ENCODE measurements at regions not wholly inside any gene's neighbourhood (a gene's known extent, or its start where the extent isn't known, plus 50 kb on each side); places are given as distances from the start of the nearest gene placed in this dataset.
"Not testable (repeated sequence)": the region's sequence is repeated elsewhere in the genome, so short reads cannot be mapped to it uniquely, and the experiment has no call there.

- Histone ChIP-seq H3K9me3 (ENCODE audit: low read depth, low read length) (no peaks in the 10 kb centered on the region), H3K4me3 (peak overlapping the region; percentile 16; the same call in 1 of the 2 replicates), H3K27ac (0 out of 2 replicates have a peak overlapping the region, but pooled peaks have one; percentile 25), H3K9ac (ENCODE audit: insufficient read length) (no peak overlapping the region), H3K36me3 (ENCODE audit: insufficient read depth, low read length) (no peaks in the 10 kb centered on the region)
- no peak for DNase-seq (ENCODE audit: low read depth, low spot score)
- TF ChIP-seq FOXP2 (optimal IDR thresholded peaks at IDR 0.05; ENCODE audit: control extremely low read depth, extremely low read length, insufficient read depth) (no peak), POLR2AphosphoS5 (IDR thresholded peaks at IDR 0.05; ENCODE audit: borderline replicate concordance, low read depth, low read length) (no peak), EZH2 (IDR thresholded peaks at IDR 0.05) (no peak)
Observed at GRCh38 chr6:51203504-51203903, 384.8 kb downstream of the TFAP2B start.

GRCh38 chr6:51206686-51207085 is 388.0 kb downstream of the TFAP2B start:
- H3K27ac ChIP-seq; DNase-seq (ENCODE audit: low read depth, low spot score); H3K4me3 ChIP-seq; H3K9me3 ChIP-seq (ENCODE audit: low read depth, low read length); H3K9ac ChIP-seq (ENCODE audit: insufficient read length); H3K36me3 ChIP-seq (ENCODE audit: insufficient read depth, low read length): not testable (repeated sequence)

GRCh38 chr6:51209651-51210050 is 391.0 kb downstream of the TFAP2B start:
- Histone ChIP-seq H3K9ac (ENCODE audit: insufficient read length) (no peak overlapping the region), H3K36me3 (ENCODE audit: insufficient read depth, low read length) (no peaks in the 10 kb centered on the region), H3K9me3 (ENCODE audit: low read depth, low read length) (no peaks in the 10 kb centered on the region), H3K27ac (no peak overlapping the region), H3K4me3 (no peak overlapping the region)
- DNase-seq (ENCODE audit: low read depth, low spot score), result no peak
- TF ChIP-seq POLR2AphosphoS5 (IDR thresholded peaks at IDR 0.05; ENCODE audit: borderline replicate concordance, low read depth, low read length) (no peak), FOXP2 (optimal IDR thresholded peaks at IDR 0.05; ENCODE audit: control extremely low read depth, extremely low read length, insufficient read depth) (no peak), EZH2 (IDR thresholded peaks at IDR 0.05) (no peak)

GRCh38 chr6:51213811-51214210 is 395.1 kb downstream of the TFAP2B start:
- no peaks in the 10 kb centered on the region for H3K36me3 ChIP-seq (ENCODE audit: insufficient read depth, low read length)
- H3K9me3 ChIP-seq (ENCODE audit: low read depth, low read length), result no peaks in the 10 kb centered on the region
- TF ChIP-seq POLR2AphosphoS5 (IDR thresholded peaks at IDR 0.05; ENCODE audit: borderline replicate concordance, low read depth, low read length) (no peak; the same call in 1 of the 2 replicates), EZH2 (IDR thresholded peaks at IDR 0.05) (no peak), FOXP2 (optimal IDR thresholded peaks at IDR 0.05; ENCODE audit: control extremely low read depth, extremely low read length, insufficient read depth) (no peak)
- peak overlapping the region; percentile 69 for H3K27ac ChIP-seq
- no peak for DNase-seq (ENCODE audit: low read depth, low spot score)
- peak overlapping the region; percentile 75 for H3K4me3 ChIP-seq
- peak overlapping the region; percentile 37 for H3K9ac ChIP-seq (ENCODE audit: insufficient read length)

- DNase-seq (ENCODE audit: low read depth, low spot score), result no peak
- Histone ChIP-seq H3K4me3 (peak overlapping the region; percentile 75), H3K9ac (ENCODE audit: insufficient read length) (peak overlapping the region; percentile 37), H3K9me3 (ENCODE audit: low read depth, low read length) (no peaks in the 10 kb centered on the region), H3K27ac (peak overlapping the region; percentile 69), H3K36me3 (ENCODE audit: insufficient read depth, low read length) (no peaks in the 10 kb centered on the region)
- TF ChIP-seq FOXP2 (optimal IDR thresholded peaks at IDR 0.05; ENCODE audit: control extremely low read depth, extremely low read length, insufficient read depth) (no peak), POLR2AphosphoS5 (IDR thresholded peaks at IDR 0.05; ENCODE audit: borderline replicate concordance, low read depth, low read length) (no peak), EZH2 (IDR thresholded peaks at IDR 0.05) (no peak)
Observed at GRCh38 chr6:51214442-51214841, 395.8 kb downstream of the TFAP2B start.

- no peaks in the 10 kb centered on the region for H3K9me3 ChIP-seq (ENCODE audit: low read depth, low read length)
- no peak overlapping the region for H3K4me3 ChIP-seq
- H3K9ac ChIP-seq (ENCODE audit: insufficient read length), result no peak overlapping the region
- DNase-seq (ENCODE audit: low read depth, low spot score), result no peak
- no peaks in the 10 kb centered on the region for H3K36me3 ChIP-seq (ENCODE audit: insufficient read depth, low read length)
- TF ChIP-seq FOXP2 (optimal IDR thresholded peaks at IDR 0.05; ENCODE audit: control extremely low read depth, extremely low read length, insufficient read depth), result no peak
- TF ChIP-seq POLR2AphosphoS5 (IDR thresholded peaks at IDR 0.05; ENCODE audit: borderline replicate concordance, low read depth, low read length), result no peak
- no peak for TF ChIP-seq EZH2 (IDR thresholded peaks at IDR 0.05)
- no peak overlapping the region for H3K27ac ChIP-seq
Observed at GRCh38 chr6:51218181-51218580, 399.5 kb downstream of the TFAP2B start.

- H3K27ac ChIP-seq; H3K36me3 ChIP-seq (ENCODE audit: insufficient read depth, low read length); H3K9ac ChIP-seq (ENCODE audit: insufficient read length); H3K9me3 ChIP-seq (ENCODE audit: low read depth, low read length); DNase-seq (ENCODE audit: low read depth, low spot score); H3K4me3 ChIP-seq: not testable (repeated sequence)
Observed at GRCh38 chr6:51224580-51225240, 406.0 kb downstream of the TFAP2B start.

GRCh38 chr6:51241376-51241775 is 422.7 kb downstream of the TFAP2B start:
- Histone ChIP-seq H3K9ac (ENCODE audit: insufficient read length) (no peak overlapping the region), H3K36me3 (ENCODE audit: insufficient read depth, low read length) (no peaks in the 10 kb centered on the region), H3K27ac (no peak overlapping the region), H3K4me3 (no peak overlapping the region), H3K9me3 (ENCODE audit: low read depth, low read length) (no peaks in the 10 kb centered on the region)
- TF ChIP-seq POLR2AphosphoS5 (IDR thresholded peaks at IDR 0.05; ENCODE audit: borderline replicate concordance, low read depth, low read length), result no peak
- no peak for TF ChIP-seq EZH2 (IDR thresholded peaks at IDR 0.05)
- no peak for TF ChIP-seq FOXP2 (optimal IDR thresholded peaks at IDR 0.05; ENCODE audit: control extremely low read depth, extremely low read length, insufficient read depth)
- DNase-seq (ENCODE audit: low read depth, low spot score), result no peak

GRCh38 chr6:51249798-51250197 is 431.1 kb downstream of the TFAP2B start:
- Histone ChIP-seq H3K9me3 (ENCODE audit: low read depth, low read length) (no peaks in the 10 kb centered on the region), H3K9ac (ENCODE audit: insufficient read length) (no peak overlapping the region), H3K4me3 (no peak overlapping the region), H3K36me3 (ENCODE audit: insufficient read depth, low read length) (no peaks in the 10 kb centered on the region), H3K27ac (no peak overlapping the region)
- TF ChIP-seq FOXP2 (optimal IDR thresholded peaks at IDR 0.05; ENCODE audit: control extremely low read depth, extremely low read length, insufficient read depth) (no peak), POLR2AphosphoS5 (IDR thresholded peaks at IDR 0.05; ENCODE audit: borderline replicate concordance, low read depth, low read length) (no peak)
- DNase-seq (ENCODE audit: low read depth, low spot score), result no peak
